ENCODE measurements at regions not wholly inside any gene's neighbourhood (a gene's known extent, or its start where the extent isn't known, plus 50 kb on each side); places are given as distances from the start of the nearest gene placed in this dataset.

DNA sequence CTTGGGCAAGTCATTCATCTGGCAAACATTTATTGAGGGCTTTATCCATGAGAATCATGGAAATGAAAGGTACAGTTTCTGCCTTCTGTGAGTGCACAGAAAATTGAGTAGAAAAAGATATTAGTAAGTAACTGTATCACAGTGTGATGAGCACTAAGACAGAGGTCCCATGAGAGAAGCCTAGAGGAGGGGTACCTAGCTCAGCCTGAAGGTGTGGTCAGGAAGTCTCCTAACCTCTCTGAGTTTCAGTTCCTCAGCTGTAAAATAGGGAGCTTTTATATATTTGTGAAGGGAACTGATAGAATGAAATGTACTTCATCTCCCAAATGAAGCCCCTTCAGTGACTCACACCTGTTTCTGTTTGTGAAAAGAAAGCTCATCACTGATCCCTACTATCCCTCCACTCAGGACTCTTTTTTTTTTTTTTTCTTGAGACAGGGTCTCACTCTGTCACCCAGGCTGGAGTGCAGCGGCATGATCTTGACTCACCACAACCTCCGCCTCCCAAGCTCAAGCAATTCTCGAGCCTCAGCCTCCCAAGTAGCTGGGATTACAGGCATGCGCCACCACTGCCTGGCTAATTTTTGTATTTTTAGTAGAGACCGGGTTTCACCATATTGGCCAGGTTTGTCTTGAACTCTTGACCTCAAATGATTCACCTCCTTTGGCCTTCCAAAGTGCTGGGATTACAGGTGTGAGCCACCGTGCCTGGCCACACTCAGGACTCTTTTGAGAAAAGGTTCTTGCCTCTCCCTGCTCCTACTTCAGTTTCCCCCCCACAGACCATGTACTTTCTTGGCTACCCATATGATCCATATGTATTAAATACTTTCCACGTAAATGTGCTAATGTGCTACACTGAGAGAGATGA lies 93.7 kb upstream of the FUT8 start:
- DNase-seq: no peak

DNA sequence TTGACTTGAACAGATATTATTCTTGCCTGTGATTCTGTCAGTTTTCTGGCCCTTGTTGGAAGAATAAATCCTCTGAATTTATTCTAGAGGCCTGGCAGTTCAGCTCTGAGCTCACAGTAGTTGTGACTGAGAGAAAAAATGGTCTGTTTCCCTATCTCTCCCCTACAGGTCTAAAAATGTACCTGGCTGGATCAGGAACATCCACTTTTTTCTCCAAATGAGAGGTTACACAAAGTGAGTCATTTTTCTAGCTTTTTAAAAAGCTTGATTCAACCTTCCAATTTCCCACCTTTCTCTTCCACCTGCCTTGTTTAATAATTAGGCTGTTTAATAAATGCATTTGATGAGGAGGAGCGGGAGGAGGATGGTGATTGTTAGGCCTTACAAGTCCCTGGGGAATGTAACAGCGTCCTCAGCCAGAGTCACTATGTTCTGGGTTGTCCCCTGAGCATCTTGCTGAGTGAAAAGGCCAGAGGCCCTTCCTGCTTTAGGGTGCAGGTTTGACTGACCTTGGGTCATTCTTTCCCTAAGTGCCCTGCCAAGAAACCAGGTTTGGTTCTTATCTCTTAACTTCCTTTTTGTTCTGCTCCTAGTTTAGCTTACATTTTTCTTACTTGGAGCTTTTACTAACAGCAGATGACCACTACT lies 91.7 kb upstream of the FUT8 start:
- DNase-seq: no peak

DNA sequence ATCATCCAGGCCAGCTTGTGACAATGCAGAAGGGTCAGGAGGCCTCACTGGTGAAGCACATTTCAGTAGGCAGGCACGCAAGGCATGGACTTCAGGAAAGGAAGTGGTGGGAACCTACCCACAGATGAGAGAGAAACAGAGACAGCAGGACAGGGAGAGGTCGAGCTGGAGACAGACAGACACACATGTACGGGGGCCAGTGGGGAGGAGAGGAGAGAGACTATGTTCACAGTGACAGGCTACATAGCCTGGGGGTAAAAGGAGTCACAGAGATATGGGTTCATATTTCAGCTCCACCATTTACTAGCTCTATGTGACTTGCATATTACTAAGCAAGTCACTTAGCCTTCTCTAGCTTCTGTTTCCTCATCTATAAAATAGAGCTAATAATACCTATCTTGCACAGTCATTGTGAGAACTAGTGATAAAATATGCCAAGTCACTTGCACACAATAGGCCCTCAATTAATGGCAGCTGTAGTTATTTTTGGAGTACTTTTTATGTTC lies 91.1 kb upstream of the FUT8 start:
- no peak for DNase-seq

GRCh38 chr14:65329481-65329880 lies 83.0 kb upstream of the FUT8 start:
- no peak for DNase-seq

GRCh38 chr14:65329911-65330310 lies 82.6 kb upstream of the FUT8 start:
- DNase-seq: no peak

GRCh38 chr14:65330416-65330815 lies 82.1 kb upstream of the FUT8 start:
- no peak for DNase-seq

DNA sequence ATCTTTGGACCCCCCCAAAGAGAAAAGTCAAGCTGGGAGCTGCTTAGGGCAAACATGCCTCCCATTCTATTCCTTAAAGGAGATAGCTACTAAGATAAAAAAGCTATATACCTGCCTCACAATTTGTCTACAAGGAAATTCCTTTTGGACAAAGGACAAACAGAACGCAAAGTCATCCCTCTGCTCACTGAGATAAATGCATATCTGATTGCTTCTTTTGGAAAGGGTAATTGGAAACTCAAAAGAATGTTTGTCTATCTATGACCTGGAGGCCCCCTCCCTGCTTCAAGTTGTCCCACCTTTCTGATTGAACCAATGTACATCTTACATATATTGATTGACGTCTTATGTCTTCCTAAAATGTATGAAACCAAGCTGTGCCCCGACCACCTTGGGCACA lies 80.9 kb upstream of the FUT8 start:
- DNase-seq: no peak

GRCh38 chr14:65332141-65332871 lies 80.2 kb upstream of the FUT8 start:
- DNase-seq: no peak

GRCh38 chr14:65333943-65334687 lies 78.4 kb upstream of the FUT8 start:
- DNase-seq: no peak

GRCh38 chr14:65334765-65335410 lies 77.6 kb upstream of the FUT8 start:
- DNase-seq: no peak

DNA sequence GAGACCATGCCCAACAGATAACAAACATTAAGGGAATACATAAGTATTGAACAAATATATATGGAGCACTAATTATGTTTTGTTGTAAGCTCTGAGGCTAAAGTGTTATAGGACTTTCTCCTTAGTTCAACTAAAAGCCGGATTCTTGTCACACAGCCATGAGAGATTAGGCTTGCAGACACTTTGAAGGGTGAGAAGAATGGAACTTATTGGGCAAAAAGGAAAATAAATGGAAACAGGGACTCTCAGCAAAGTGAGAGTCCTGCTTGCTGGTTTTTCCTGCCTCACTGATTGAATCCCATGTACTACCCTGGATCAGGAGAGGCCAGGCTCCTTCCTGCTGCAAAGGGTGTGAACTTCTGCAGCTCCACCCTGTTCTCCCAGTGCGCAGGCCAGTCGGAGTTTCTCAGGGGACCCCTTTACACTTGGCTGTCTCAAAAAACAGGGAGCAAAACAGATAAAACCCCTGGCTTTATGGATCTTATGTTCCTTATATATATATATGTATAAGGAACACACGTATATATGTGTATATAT lies 77.1 kb upstream of the FUT8 start:
- DNase-seq: no peak

DNA sequence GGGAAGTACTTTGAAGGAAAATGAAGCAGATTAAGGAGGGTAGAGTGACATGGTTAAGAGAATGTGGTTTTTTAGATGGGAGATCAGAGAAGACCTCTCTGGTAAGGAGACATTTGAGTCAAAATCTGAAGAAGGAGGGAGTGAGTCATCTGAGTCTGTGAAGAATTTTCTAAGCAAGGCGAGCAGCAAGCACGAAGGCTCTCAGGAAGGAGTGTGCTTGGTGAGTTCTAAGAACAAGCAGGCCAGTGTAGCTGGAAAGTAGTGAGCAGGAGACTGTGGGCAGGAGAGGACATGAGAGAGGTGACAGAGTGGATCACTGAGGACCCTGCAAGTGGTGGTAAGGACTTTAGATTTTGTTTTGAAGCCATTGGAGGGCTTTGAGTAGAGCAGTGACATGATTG lies 76.3 kb upstream of the FUT8 start:
- no peak for DNase-seq

- DNase-seq: no peak
Observed at GRCh38 chr14:65339866-65340265, 72.7 kb upstream of the FUT8 start.

DNA sequence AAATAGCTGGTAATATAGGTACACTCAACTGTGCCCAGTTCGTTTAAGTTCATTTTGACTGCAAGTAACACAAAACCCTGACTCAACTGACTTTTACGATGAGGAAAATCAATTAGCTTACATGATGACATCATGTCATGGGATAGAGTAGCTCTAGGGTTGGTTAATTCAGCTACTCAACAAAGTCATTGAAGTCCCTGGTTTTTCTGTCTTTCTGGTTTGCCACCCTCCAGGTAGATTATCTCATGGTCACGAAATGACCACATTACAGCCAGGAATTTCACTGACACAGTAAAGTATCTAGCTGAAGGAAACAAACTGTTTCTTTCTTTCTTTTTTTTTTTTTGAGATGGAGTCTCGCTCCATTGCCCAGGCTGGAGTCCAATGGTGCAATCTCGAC lies 68.5 kb upstream of the FUT8 start:
- DNase-seq: no peak

DNA sequence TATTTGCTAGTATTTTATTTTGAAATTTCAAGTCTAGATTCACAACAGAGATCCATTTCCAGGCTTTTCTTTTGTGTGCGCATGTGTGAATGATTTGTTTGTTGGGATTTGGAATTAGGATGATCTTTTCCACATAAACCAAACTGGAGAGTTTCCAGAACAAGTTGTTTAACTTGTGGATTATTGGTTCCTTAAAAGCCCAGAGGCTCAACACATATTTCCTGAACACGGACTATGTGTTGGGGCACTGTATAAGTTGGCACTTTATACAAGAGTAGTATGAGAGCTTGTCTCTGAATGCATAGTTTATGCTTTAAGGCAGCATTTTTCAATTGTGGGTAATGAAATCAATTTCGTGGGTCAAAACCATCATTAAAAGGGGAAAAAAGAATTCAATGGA lies 67.3 kb upstream of the FUT8 start:
- no peak for DNase-seq

GRCh38 chr14:65346474-65346873 lies 66.1 kb upstream of the FUT8 start:
- DNase-seq: no peak

GRCh38 chr14:65346895-65347294 lies 65.6 kb upstream of the FUT8 start:
- no peak for DNase-seq

DNA sequence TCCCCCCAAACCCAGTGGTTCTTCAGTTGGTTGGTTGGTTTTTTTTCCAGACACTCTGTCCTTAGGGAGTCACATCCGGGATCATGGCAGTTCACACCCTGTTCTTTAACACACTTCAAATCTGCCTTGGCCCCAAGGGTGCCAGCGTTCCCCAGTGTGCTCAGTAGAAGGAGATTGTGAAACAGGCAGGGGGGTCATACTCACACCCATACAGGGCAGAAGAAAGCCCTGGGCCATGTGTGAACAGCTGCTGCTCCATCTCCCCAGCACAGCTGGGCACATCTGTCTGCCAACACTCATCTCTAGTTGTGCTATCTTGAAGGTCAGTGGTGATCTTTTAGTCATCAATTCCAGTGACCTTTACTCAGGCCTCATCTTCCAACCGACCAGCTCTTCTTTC lies 64.4 kb upstream of the FUT8 start:
- no peak for DNase-seq

DNA sequence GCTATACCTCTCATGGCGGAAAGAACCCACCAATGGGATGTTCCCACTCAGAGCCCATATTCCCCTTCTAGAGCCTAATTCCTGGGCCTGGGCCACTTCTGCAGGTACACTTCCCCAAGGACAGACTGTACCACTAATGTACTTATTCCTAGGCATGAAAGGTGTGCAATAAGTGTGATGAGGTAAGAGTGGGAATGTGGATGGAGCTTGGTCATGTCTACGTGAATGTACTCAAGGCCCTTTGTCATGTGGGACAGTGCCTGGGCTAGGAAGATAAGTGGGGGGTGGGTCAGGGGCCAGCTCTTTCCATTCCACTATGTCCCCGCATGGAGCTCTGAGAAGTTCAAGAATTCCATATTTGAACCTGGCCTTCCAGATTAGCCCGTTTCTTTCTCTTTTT lies 63.4 kb upstream of the FUT8 start:
- no peak for DNase-seq

DNA sequence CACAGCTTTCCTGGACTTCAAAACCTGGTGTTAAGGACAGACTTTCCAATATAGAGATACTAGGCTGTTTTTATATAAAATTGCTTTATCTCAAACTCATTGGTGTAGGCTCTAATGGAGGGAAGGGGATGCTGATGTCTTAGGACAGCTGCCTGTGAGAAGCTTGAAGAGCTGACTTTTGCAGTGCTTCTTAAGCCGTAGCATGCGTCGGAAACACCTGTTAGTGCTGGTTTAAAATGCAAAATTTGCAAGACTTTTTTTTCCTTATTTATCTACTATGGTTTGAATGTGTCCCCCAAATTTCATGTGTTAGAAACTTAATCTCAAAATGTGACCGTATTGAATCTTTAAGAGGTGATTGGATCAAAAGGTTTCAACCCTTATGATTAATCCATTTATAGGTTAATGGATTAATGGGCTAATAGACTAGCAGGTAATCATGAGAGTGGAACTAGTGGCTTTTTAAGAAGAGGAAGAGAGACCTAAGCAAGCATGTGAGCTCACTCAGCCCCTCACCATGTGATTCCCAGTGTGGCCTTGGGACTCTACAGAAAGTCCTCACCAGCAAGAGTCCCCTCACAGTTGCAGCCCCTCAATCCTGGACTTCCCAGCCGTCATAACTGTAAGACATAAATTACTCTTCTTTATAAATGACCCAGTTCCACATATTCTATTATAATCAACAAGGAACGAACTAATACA lies 60.9 kb upstream of the FUT8 start:
- no peak for DNase-seq

Data from renal pelvis (tissue), 1 donor.